Brain pericyte (primary cell): ENCODE measurements at regions not wholly inside any gene's neighbourhood (a gene's known extent, or its start where the extent isn't known, plus 50 kb on each side); places are given as distances from the start of the nearest gene placed in this dataset.

ENCODE experiments used
- DNase-seq: peaks from one replicate; pipeline ENCODE4 v3.0.0-alpha.2; 2012; ENCODE audit warnings: low read depth, low spot score

GRCh38 chr11:80625563-80625962, 1184.7 kb upstream of the TENM4 start:
- DNase-seq, result no peak

- no peak for DNase-seq
Observed at GRCh38 chr11:80621871-80622270, 1181.0 kb upstream of the TENM4 start.

GRCh38 chr11:80620867-80621266, 1180.0 kb upstream of the TENM4 start:
- no peak for DNase-seq

- no peak for DNase-seq
Observed at GRCh38 chr11:80617156-80617555, 1176.3 kb upstream of the TENM4 start.

GRCh38 chr11:80616070-80616800, 1175.4 kb upstream of the TENM4 start:
- no peak for DNase-seq

GRCh38 chr11:80613655-80614054, 1172.8 kb upstream of the TENM4 start:
- no peak for DNase-seq

- DNase-seq, result no peak
Observed at GRCh38 chr11:80610516-80610915, 1169.7 kb upstream of the TENM4 start.

GRCh38 chr11:80603472-80603871, 1162.6 kb upstream of the TENM4 start:
- no peak for DNase-seq

GRCh38 chr11:80598905-80599304, 1158.1 kb upstream of the TENM4 start:
- no peak for DNase-seq

GRCh38 chr11:80596291-80596810, 1155.5 kb upstream of the TENM4 start:
- DNase-seq, result no peak

- DNase-seq, result no peak
Observed at GRCh38 chr11:80595011-80595410, 1154.2 kb upstream of the TENM4 start.

GRCh38 chr11:80593648-80594374, 1153.0 kb upstream of the TENM4 start:
- DNase-seq, result no peak

- DNase-seq, result no peak
Observed at GRCh38 chr11:80592546-80592945, 1151.7 kb upstream of the TENM4 start.

- no peak for DNase-seq
Observed at GRCh38 chr11:80587906-80588305, 1147.1 kb upstream of the TENM4 start.

- DNase-seq, result no peak
Observed at GRCh38 chr11:80586464-80586863, 1145.6 kb upstream of the TENM4 start.

- DNase-seq, result no peak
Observed at GRCh38 chr11:80584661-80585060, 1143.8 kb upstream of the TENM4 start.

- DNase-seq, result no peak
Observed at GRCh38 chr11:80569832-80570231, 1129.0 kb upstream of the TENM4 start.

- no peak for DNase-seq
Observed at GRCh38 chr11:80565231-80565630, 1124.4 kb upstream of the TENM4 start.

- no peak for DNase-seq
Observed at GRCh38 chr11:80562523-80563125, 1121.8 kb upstream of the TENM4 start.

- DNase-seq, result no peak
Observed at GRCh38 chr11:80559942-80560341, 1119.1 kb upstream of the TENM4 start.

GRCh38 chr11:80553565-80553964, 1112.7 kb upstream of the TENM4 start:
- DNase-seq, result no peak

GRCh38 chr11:80542704-80543103, 1101.9 kb upstream of the TENM4 start:
- no peak for DNase-seq

- no peak for DNase-seq
Observed at GRCh38 chr11:80538040-80538439, 1097.2 kb upstream of the TENM4 start.
